ENCODE measurements at regions not wholly inside any gene's neighbourhood (a gene's known extent, or its start where the extent isn't known, plus 50 kb on each side); places are given as distances from the start of the nearest gene placed in this dataset.

GRCh38 chr21:22409571-22409970 lies 1411.4 kb downstream of the NCAM2 start:
- CTCF ChIA-PET: no interaction called here
- RAD21 ChIA-PET (ENCODE audit: low non-redundant PET in 1 of 2, low total read pairs in 2 of 2, uncharacterized antibody in 2 of 2, unreplicated experiment in 2 of 2): no interaction called here
- POLR2A ChIA-PET: no interaction called here
- Histone ChIP-seq H3K4me2 (ENCODE audit: low read length) (no peak overlapping the region), H3K9me3 (ENCODE audit: control insufficient read depth in 1 of 2, insufficient read depth in 1 of 2, low read depth in 1 of 2, low read length in 2 of 2) (peaks cover 4 to 20% of the 10 kb centered on the region in 2 experiments; a peak in 3 of 4 replicates), H3K27me3 (ENCODE audit: insufficient read depth, low read length) (no peaks in the 10 kb centered on the region), H3K79me2 (ENCODE audit: insufficient read depth, low read length) (no peaks in the 10 kb centered on the region), H3K9ac (ENCODE audit: low read length) (no peak overlapping the region), H3K36me3 (ENCODE audit: control insufficient read depth in 1 of 2, insufficient read depth in 2 of 2, low read length in 2 of 2) (no peaks in the 10 kb centered on the region), H3K9me2 (ENCODE audit: insufficient read depth) (no peaks in the 10 kb centered on the region), H3K4me3 (replicated peaks in 1 of 2; ENCODE audit: low read depth in 1 of 2, low read length in 2 of 2) (no peak overlapping the region), H2AFZ (ENCODE audit: low read depth, low read length, poor library complexity, severe bottlenecking) (no peak overlapping the region), H4K20me1 (ENCODE audit: insufficient read depth) (no peaks in the 10 kb centered on the region), H3K27ac (ENCODE audit: low read depth, low read length) (no peak overlapping the region), H3K4me1 (ENCODE audit: control insufficient read depth in 1 of 2, insufficient read depth in 2 of 2, low read length in 2 of 2) (no peaks in the 10 kb centered on the region)
- BruUV-seq (replicated peaks): no TSS peak
- ATAC-seq: no peak
- no peak for DNase-seq (ENCODE audit: low read depth, low spot score)
- intact Hi-C loops (cut with micrococcal nuclease): no loop called here
- TF ChIP-seq FOSL1 (IDR thresholded peaks at IDR 0.05; ENCODE audit: low read depth): no peak
- no peak for TF ChIP-seq CBX3 (IDR thresholded peaks at IDR 0.05; ENCODE audit: low read depth)
- no peak for TF ChIP-seq EZH2 (IDR thresholded peaks at IDR 0.05)
- TF ChIP-seq EGR1 (IDR thresholded peaks at IDR 0.05; ENCODE audit: low read depth): no peak
- no peak for TF ChIP-seq POLR2A (IDR thresholded peaks at IDR 0.05; ENCODE audit: borderline replicate concordance, extremely low read depth, insufficient read depth, insufficient read length)
- TF ChIP-seq SRF (IDR thresholded peaks at IDR 0.05; ENCODE audit: low read depth): no peak
- TF ChIP-seq CEBPB (IDR thresholded peaks at IDR 0.05; ENCODE audit: low read depth): no peak
- TF ChIP-seq YY1 (IDR thresholded peaks at IDR 0.05; ENCODE audit: extremely low read depth, insufficient replicate concordance, low read depth, low read length): no peak
- TF ChIP-seq ZFX (IDR thresholded peaks at IDR 0.05): no peak
- no peak for TF ChIP-seq ZNF274 (IDR thresholded peaks at IDR 0.05; ENCODE audit: low read depth, low read length)
- TF ChIP-seq POLR2AphosphoS5 (IDR thresholded peaks at IDR 0.05; ENCODE audit: low read depth, low read length): no peak
- TF ChIP-seq ELF1 (IDR thresholded peaks at IDR 0.05; ENCODE audit: borderline replicate concordance, low read depth): no peak

- POLR2A ChIA-PET: no interaction called here
- ATAC-seq: no peak
- Histone ChIP-seq H3K9ac (ENCODE audit: low read length) (no peak overlapping the region), H3K79me2 (ENCODE audit: insufficient read depth, low read length) (no peaks in the 10 kb centered on the region), H3K27me3 (ENCODE audit: insufficient read depth, low read length) (no peaks in the 10 kb centered on the region), H3K4me3 (replicated peaks in 1 of 2; ENCODE audit: low read depth in 1 of 2, low read length in 2 of 2) (no peak overlapping the region), H3K36me3 (ENCODE audit: control insufficient read depth in 1 of 2, insufficient read depth in 2 of 2, low read length in 2 of 2) (no peaks in the 10 kb centered on the region), H2AFZ (ENCODE audit: low read depth, low read length, poor library complexity, severe bottlenecking) (no peak overlapping the region), H3K9me3 (ENCODE audit: control insufficient read depth in 1 of 2, insufficient read depth in 1 of 2, low read depth in 1 of 2, low read length in 2 of 2) (peaks cover 0 to 14% of the 10 kb centered on the region in 2 experiments; a peak in 1 of 4 replicates), H3K4me1 (ENCODE audit: control insufficient read depth in 1 of 2, insufficient read depth in 2 of 2, low read length in 2 of 2) (no peaks in the 10 kb centered on the region), H3K9me2 (ENCODE audit: insufficient read depth) (no peaks in the 10 kb centered on the region), H3K27ac (ENCODE audit: low read depth, low read length) (no peak overlapping the region), H3K4me2 (ENCODE audit: low read length) (no peak overlapping the region), H4K20me1 (ENCODE audit: insufficient read depth) (no peaks in the 10 kb centered on the region)
- BruUV-seq (replicated peaks): no TSS peak
- CTCF ChIA-PET: no interaction called here
- intact Hi-C loops (cut with micrococcal nuclease): no loop called here
- RAD21 ChIA-PET (ENCODE audit: low non-redundant PET in 1 of 2, low total read pairs in 2 of 2, uncharacterized antibody in 2 of 2, unreplicated experiment in 2 of 2): no interaction called here
- TF ChIP-seq MAX (IDR thresholded peaks at IDR 0.05) (no peak), ZFX (IDR thresholded peaks at IDR 0.05) (no peak), REST (IDR thresholded peaks at IDR 0.05; ENCODE audit: low read depth) (no peak), POLR2A (IDR thresholded peaks at IDR 0.05; ENCODE audit: borderline replicate concordance, extremely low read depth, insufficient read depth, insufficient read length) (no peak), FOSL1 (IDR thresholded peaks at IDR 0.05; ENCODE audit: low read depth) (no peak)
- no peak for DNase-seq (ENCODE audit: low read depth, low spot score)
Measured at GRCh38 chr21:22416555-22416954, 1418.3 kb downstream of the NCAM2 start.

Data from HCT116 (cell line).